Activated naive CD4-positive, alpha-beta T cell treated with anti-CD3 and anti-CD28 coated beads, Interleukin-2, amount 50 U/mL, for 72 hours (primary cell): ENCODE measurements at regions not wholly inside any gene's neighbourhood (a gene's known extent, or its start where the extent isn't known, plus 50 kb on each side); places are given as distances from the start of the nearest gene placed in this dataset.
"Not testable (repeated sequence)": the region's sequence is repeated elsewhere in the genome, so short reads cannot be mapped to it uniquely, and the experiment has no call there.

ENCODE experiments used
- ATAC-seq, 2 donors: fragments of 150-1000 bp; cut with Tn5 transposase; 2 replicates each; pipeline ENCODE4 v1.10.0; 2021; ENCODE audit warnings: mild to moderate bottlenecking in 2 of 2, moderate library complexity in 2 of 2
- DNase-seq, 2 donors: peaks; one replicate each; pipeline ENCODE4 v3.0.0; 2021 to 2022; ENCODE audit warnings: low spot score in 2 of 2
- H3K27ac Mint-ChIP-seq, 2 donors: one replicate each; pipeline ENCODE4 v1.8.0; 2022; ENCODE audit warnings: mild to moderate bottlenecking in 2 of 2, mixed read lengths in 2 of 2
- H3K36me3 Mint-ChIP-seq, 2 donors: one replicate each; pipeline ENCODE4 v1.8.0; 2022; ENCODE audit warnings: mixed read lengths in 2 of 2
- H3K9me3 Mint-ChIP-seq, 2 donors: one replicate each; pipeline ENCODE4 v1.8.0; 2022; ENCODE audit warnings: mixed read lengths in 2 of 2

DNA sequence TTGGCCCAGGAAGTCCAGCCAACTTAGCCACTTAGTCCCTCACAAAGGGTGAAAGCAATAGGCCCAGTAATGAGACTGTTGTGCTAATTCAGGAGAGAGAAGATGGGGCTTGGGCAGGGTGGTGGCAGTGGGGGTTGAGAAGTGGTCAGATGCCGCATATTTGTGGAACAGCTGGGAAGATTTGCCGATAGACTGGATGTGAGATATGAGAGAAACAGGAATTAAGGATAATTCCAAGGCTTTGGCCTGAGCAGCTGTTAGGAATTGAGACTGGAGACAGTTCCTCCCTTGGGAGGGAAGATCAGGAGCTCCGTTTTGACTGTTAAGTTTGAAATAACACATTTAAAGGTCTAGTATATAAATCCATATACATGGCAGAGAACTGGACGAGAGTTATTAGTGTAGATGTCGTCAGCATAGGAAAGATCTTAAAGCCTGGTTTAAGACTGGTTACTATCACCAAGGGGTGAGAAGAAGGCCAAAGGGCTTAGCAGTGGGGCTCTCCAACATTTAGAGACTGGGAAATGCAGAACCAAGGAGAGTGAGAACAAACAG, 323.7 kb upstream of the FAM78B start:
- H3K27ac Mint-ChIP-seq, result no peak overlapping the region
- H3K36me3 Mint-ChIP-seq, result peaks cover 0 to 5% of the 10 kb centered on the region in 2 donors
- no peaks in the 10 kb centered on the region for H3K9me3 Mint-ChIP-seq
- DNase-seq (no peak), ATAC-seq (no peak)

DNA sequence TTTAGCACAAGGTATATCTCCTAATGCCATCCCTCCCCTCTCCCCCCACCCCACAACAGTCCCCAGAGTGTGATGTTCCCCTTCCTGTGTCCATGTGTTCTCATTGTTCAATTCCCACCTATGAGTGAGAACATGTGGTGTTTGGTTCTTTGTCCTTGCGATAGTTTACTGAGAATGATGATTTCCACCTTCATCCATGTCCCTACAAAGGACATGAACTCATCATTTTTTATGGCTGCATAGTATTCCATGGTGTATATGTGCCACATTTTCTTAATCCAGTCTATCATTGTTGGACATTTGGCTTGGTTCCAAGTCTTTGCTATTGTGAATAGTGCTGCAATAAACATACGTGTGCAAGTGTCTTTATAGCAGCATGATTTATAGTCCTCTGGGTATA, 327.0 kb upstream of the FAM78B start:
- not testable (repeated sequence) for ATAC-seq, H3K27ac Mint-ChIP-seq

DNA sequence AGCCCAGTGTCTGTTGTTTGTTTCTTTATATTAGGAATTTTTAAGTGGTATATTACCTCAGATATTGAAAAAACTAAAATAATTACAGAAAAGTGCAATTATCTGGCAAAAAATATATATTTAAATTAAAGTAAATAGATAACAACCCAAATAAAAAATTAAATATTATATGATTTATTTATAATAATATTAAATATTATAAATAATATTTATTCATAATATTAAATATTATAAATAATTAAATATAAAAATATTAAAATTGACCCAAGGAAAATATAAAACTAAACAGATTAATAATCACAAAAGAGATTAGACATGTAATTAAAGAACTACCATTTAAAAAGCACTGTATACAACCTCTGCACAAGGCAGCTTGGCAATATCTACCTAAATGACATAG, 331.9 kb upstream of the POGK start:
- Mint-ChIP-seq H3K9me3 (no peaks in the 10 kb centered on the region), H3K27ac (no peak overlapping the region), H3K36me3 (no peaks in the 10 kb centered on the region)
- DNase-seq, result no peak
- ATAC-seq, result no peak

More for the DNA sequence above, 327.0 kb upstream of the FAM78B start:
- not testable (repeated sequence) for H3K36me3 Mint-ChIP-seq, DNase-seq, H3K9me3 Mint-ChIP-seq

DNA sequence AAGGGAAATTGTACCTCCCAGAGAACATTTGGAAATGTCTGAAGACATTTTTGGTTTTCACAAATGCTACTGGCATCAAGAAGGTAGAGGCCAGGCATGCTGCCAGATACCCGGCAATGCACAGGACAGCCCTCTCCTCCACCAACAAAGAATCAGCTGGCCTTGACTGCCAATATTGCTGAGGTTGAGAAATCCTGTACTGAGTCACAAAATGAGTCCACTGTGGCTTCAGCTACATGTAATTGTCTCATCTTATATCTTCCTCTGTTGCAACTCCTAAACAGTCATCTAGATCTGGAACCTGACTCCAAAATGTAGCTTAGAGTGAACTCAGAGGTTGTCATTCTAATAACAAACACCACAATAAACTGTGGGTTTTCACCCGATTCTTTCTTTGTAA, 327.5 kb upstream of the POGK start:
- no peak for ATAC-seq
- no peaks in the 10 kb centered on the region for H3K36me3 Mint-ChIP-seq

DNA sequence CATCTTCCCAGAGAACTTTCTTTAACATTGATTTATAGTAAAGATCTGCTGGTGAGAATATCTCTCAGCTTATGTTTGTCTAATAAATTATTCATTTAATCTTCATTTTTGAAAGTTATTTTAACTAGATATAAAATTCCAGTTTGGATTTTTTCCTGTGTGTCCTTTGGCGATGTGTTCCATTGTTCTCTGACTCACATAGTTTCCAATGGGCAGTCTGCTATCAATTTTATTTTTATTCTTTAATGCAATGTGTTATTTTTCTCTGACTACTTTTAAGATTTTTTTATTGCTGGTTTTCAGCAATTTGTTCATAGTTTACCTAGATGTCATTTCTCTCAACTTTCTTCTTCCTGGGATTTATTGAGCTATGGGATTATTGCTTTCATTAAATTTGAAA, 325.2 kb upstream of the POGK start:
- ATAC-seq (no peak), DNase-seq (no peak)
- H3K27ac Mint-ChIP-seq, result no peak overlapping the region
- no peaks in the 10 kb centered on the region for H3K36me3 Mint-ChIP-seq
- peaks cover 4% of the 10 kb centered on the region in 2 donors for H3K9me3 Mint-ChIP-seq

More for the DNA sequence above, 327.5 kb upstream of the POGK start:
- Mint-ChIP-seq H3K27ac (no peak overlapping the region), H3K9me3 (peaks cover 4% of the 10 kb centered on the region in 2 donors)
- DNase-seq, result no peak

DNA sequence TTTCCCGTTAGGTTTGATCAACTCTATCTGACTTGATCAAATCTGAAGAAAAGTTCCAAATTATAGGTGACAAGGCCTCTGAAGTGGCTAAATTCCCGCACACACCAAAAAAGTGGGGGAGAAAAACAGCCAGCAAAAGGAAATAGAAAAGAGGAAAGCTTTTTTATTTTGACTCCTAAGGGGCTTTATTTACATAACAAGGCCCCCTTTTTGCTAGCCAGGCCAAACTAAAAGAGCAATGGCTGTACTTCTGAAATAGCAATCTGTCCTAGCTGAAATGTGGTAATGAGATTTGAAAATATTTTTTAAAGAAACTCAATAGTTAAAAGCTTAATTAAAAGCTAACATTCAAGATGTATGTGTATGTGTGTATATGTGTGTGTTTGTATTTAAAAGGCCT, 311.5 kb upstream of the POGK start:
- Mint-ChIP-seq H3K27ac (no peak overlapping the region), H3K36me3 (no peaks in the 10 kb centered on the region), H3K9me3 (no peaks in the 10 kb centered on the region)
- DNase-seq (no peak), ATAC-seq (no peak)

DNA sequence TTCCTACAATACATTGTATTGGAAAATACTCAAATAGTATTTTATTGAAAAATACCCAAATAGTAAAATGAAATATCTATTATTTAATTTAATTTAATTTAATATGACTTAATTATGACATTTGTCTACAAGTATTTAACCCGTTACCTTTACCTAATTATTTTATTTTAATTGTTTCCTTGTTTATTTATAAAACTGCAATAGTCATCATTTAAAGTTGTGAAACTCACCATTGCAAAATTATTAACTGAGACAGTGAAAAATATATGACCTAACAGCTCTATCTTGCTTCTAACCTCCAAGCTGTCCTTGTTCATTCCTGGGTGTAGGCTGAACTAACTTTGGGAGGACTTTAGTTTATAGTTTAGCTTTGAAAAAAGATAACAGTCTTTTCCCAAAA, 300.6 kb upstream of the POGK start:
- Mint-ChIP-seq H3K9me3 (no peaks in the 10 kb centered on the region), H3K27ac (no peak overlapping the region), H3K36me3 (no peaks in the 10 kb centered on the region)
- no peak for ATAC-seq
- no peak for DNase-seq

DNA sequence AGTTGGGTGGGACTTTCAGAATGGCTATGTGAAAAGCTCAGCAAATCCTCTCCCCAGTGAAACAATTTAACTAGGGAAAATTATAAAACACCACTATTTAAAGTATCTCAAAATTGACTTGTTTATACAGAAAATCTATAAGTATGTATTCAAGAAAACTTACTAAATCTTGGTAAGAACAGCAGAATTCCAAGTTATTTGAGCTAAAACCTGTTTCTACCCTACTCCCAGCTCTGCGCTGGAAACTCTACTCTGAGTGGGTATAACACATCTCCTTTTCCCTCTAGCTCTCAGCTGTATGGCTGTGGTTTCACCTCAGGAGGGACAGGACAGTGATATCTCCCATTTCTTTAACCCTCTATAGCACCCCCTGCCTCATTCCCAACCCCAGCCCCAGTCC, 295.2 kb upstream of the POGK start:
- DNase-seq, result no peak
- peaks cover 12% of the 10 kb centered on the region in 2 donors for H3K9me3 Mint-ChIP-seq
- no peak for ATAC-seq
- no peak overlapping the region for H3K27ac Mint-ChIP-seq
- H3K36me3 Mint-ChIP-seq, result peaks cover 0 to 6% of the 10 kb centered on the region in 2 donors

DNA sequence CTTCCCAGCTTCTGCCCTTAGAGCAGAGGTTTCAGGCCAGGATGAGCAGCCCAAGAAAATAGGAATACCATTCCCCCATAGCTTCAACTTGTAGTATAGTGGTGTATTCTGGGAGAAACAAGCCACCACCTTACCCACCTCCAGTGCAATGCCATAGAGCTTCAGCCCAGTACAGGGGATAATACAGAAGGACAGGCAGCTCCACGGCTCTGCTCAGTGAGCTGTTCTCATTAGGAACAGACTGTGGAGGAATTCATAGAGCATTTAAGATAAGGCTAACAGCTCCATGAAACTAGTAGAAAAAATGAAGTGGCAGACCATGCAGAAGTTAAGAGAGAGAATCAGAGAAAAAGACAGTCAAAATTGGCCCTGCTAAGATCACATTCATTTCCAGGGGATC, 294.7 kb upstream of the POGK start:
- no peak overlapping the region for H3K27ac Mint-ChIP-seq
- no peak for DNase-seq
- H3K36me3 Mint-ChIP-seq, result peaks cover 0 to 10% of the 10 kb centered on the region in 2 donors
- ATAC-seq, result no peak
- peaks cover 17% of the 10 kb centered on the region in 2 donors for H3K9me3 Mint-ChIP-seq

DNA sequence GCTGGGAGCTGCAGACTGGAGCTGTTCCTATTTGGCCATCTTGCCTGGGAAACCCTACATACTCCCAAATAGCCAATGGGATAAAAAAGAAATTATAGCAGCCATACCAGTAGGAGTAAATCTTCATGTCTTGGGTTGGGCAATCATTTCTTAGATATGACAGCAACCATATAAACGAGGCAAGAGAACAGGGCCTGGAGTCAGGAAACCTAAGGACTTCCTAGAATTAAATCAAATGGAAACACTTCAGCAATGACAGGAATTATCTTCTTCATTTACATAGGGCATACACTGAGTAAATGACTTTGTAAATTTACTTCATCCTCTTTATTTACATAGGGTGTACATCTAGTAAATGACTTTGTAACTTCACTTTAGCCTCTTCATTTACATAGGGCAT, 286.6 kb upstream of the POGK start:
- no peak for ATAC-seq
- no peak for DNase-seq
- H3K36me3 Mint-ChIP-seq, result peaks cover 0 to 33% of the 10 kb centered on the region in 2 donors
- H3K9me3 Mint-ChIP-seq, result peaks cover 26 to 28% of the 10 kb centered on the region in 2 donors
- no peak overlapping the region for H3K27ac Mint-ChIP-seq

DNA sequence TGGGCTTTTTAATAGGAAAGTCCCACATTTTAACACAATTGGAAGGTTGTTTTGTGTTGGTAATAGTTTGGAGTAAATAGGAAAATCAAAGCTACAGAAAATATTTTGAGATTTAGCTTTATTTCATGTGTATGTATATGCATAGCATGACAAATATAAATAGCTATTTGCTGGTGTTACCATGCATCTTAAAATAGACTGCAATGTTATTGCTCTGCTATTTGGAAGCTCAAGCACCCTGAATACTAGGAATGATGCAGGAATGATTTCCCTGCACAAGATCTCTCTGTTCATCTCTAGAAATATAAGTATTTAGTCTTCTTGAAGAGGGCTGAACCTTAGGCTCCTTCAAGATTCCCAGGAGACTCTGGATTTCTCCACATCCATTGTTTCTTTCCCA, 268.3 kb upstream of the POGK start:
- Mint-ChIP-seq H3K36me3 (no peaks in the 10 kb centered on the region), H3K9me3 (no peaks in the 10 kb centered on the region), H3K27ac (no peak overlapping the region)
- ATAC-seq, result no peak
- DNase-seq, result no peak

DNA sequence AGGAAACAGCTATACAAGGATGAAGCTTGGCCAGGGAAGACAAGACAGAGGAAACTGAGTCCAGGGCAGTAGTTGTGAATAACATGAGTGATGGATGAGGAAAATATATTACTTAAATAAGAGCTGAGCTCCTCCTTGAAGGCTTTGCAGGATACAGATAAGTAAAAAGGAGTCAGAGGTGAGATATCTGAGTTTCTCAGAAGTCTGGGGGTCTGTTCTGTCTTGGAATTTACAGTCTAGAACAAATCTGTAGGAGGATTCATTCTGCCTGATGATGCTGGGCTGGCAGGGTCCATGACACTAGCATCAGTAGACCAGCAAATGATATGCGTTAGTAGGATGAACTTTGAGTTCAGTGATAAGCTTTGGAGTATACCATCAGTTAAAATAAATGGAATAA, 266.1 kb upstream of the POGK start:
- no peaks in the 10 kb centered on the region for H3K9me3 Mint-ChIP-seq
- H3K27ac Mint-ChIP-seq, result no peak overlapping the region
- DNase-seq (no peak), ATAC-seq (no peak)
- H3K36me3 Mint-ChIP-seq, result no peaks in the 10 kb centered on the region

DNA sequence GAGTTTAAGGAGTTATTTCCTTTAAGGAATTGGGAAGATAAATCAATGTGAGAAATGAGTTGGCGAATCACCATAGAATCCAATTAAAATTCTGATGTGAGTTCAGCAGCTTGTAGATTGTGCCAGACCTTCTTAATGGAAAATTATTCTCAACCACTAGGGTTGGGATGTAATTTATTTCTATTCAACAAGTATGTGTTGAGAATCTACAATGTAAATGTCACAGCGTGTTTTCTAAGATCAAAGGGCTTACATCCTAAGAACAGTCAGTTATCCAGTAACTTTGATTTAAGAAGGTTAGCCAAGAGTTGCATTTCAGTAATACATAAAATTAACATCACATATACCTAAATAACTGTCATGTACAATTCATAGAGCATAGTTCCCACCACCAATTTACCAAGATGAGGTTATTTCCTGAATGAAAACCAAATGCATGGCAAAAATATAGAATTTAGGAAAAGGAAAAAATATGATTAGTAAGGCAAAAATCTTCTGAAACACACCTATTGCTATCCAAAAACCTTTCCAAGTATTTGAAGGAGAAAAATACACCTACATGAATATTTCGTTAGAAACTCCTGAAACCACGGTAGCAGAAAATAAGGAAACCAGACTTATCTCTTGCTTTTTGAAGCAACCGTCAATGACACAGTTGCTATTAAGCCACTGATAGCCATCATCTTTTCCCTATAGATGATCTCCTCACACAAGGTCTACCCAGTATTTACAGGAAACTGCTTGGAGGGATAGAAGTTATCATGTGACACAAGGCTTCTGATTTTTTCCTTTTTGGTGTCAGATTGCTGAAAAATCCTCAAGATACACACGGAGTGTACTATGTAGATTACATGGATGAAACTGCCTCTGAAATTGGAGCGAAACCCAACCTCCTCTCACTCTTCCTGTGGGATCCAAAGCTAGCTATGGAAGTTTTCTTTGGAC, 259.4 kb upstream of the POGK start:
- no peaks in the 10 kb centered on the region for H3K9me3 Mint-ChIP-seq
- ATAC-seq (no peak), DNase-seq (no peak)
- H3K27ac Mint-ChIP-seq, result no peak overlapping the region
- no peaks in the 10 kb centered on the region for H3K36me3 Mint-ChIP-seq

DNA sequence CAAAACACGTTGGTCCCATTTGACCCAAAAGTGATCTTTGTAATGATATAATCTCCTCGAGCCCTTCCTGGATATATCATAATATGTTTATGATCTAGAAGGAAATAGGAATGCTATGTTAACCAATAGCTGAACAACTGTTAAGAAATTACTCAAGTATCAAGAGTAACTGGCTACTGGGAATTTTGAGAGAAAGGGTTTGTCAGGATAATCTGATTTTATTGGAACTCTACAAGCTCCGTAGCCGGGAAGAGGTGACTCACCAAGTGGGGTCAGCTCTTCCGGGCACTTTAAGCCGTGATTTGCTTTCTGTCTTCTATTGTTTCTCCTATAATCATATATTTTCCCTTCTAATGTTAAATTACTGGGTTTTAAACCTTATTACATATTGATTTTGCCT, 250.5 kb upstream of the POGK start:
- no peak for ATAC-seq
- H3K27ac Mint-ChIP-seq, result no peak overlapping the region

DNA sequence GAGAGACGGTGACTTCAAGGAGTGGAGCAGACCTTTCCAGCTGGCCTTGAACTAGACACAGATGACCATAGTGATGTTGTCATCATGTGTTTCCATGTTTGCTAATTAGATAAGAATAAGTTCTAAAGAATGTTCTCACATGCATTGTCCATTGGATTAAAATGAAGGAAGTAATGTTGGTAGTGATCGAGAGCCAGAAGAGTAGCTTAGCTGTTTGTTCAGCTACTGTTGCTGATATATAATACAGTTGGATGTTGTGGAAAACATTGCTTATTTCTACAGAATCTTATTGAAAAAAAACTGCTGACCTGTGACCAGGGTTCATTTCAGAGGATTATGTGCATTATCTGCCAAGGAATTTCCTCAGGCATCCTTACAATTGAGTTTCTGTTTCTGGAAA, 249.1 kb upstream of the POGK start:
- DNase-seq, result no peak
- no peak for ATAC-seq
- no peak overlapping the region for H3K27ac Mint-ChIP-seq
- no peaks in the 10 kb centered on the region for H3K36me3 Mint-ChIP-seq
- H3K9me3 Mint-ChIP-seq, result no peaks in the 10 kb centered on the region

More for the DNA sequence above, 250.5 kb upstream of the POGK start:
- DNase-seq, result no peak
- no peaks in the 10 kb centered on the region for H3K36me3 Mint-ChIP-seq
- no peaks in the 10 kb centered on the region for H3K9me3 Mint-ChIP-seq

DNA sequence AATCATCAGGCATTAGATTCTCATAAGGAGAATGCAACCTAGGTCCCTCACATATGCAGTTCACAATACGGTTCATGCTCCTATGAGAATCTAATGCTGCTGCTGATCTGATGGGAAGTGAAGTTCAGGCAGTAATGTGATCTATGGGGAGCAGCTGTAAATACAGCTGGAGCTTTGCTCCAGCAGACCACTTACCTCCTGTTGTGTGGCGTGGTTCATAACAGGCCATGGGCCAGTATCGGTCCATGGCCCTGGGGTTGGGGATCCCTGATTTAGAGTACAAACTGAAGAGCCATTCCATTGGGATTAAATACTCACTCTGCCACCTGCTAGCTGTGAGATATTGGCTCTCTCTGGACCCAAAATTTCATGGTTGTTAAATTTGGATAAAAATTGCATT, 244.6 kb upstream of the POGK start:
- H3K27ac Mint-ChIP-seq, result no peak overlapping the region
- H3K36me3 Mint-ChIP-seq, result no peaks in the 10 kb centered on the region
- ATAC-seq (no peak), DNase-seq (no peak)
- no peaks in the 10 kb centered on the region for H3K9me3 Mint-ChIP-seq

DNA sequence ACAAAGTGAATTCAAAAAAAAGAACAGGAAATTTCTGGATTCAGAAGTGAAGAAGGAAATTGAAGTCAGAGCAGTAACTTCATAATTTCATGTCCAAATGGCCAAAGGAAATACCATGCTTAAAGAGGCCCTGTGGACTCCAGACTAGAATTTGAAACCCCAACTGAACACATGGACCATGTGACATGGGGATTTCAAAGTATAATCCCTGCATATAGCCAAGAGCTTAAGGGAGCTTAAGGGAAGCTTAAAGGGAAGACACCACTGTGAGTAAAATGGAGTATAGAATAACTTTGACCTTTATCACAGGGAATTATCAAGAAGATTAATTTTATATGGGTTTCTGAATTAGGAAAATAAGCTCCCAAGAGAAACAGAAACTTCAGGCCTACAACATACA, 241.8 kb upstream of the POGK start:
- no peak for ATAC-seq
- no peaks in the 10 kb centered on the region for H3K36me3 Mint-ChIP-seq
- DNase-seq, result no peak
- no peaks in the 10 kb centered on the region for H3K9me3 Mint-ChIP-seq
- no peak overlapping the region for H3K27ac Mint-ChIP-seq

DNA sequence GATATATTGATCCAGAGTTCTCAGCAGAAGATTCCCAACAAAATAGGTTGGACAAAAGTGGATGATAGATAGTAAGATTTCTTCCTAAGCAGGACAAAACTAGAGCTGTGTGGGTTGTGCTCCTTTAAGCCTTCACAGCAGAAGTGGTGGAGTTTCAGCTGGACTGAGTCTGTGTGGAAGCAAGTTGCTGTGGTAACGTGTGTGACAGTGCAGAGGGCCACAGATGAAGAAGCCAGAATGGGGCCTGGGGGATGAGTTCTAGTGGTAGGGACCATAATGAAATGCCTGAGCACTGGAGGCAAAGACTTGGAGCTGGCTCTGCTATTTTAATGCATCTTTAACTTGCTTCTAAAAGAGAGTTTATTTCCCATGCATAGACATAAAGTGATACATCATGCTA, 238.7 kb upstream of the POGK start:
- no peak overlapping the region for H3K27ac Mint-ChIP-seq

More for the DNA sequence above, 238.7 kb upstream of the POGK start:
- no peaks in the 10 kb centered on the region for H3K36me3 Mint-ChIP-seq
- ATAC-seq, result no peak
- no peaks in the 10 kb centered on the region for H3K9me3 Mint-ChIP-seq
- no peak for DNase-seq
